Activated CD4-positive, alpha-beta memory T cell treated with anti-CD3 and anti-CD28 coated beads, Interleukin-2, amount 10 ng/mL, durations not matched to agents 7 days and 5 days (primary cell): ENCODE measurements at regions not wholly inside any gene's neighbourhood (a gene's known extent, or its start where the extent isn't known, plus 50 kb on each side); places are given as distances from the start of the nearest gene placed in this dataset.
"Not testable (repeated sequence)": the region's sequence is repeated elsewhere in the genome, so short reads cannot be mapped to it uniquely, and the experiment has no call there.

Experiments used
- CTCF ChIA-PET: fragments of 350-600 bp; sonication (Branson Sonifier 250); formaldehyde crosslinking; loops from one replicate; lab custom pipeline; 2021; ENCODE audit warnings: antibody characterized with exemption, inconsistent platforms; lab: Charles Lee
- POLR2A ChIA-PET: fragments of 350-600 bp; sonication (Branson Sonifier 250); formaldehyde crosslinking; loops from one replicate; lab custom pipeline; 2021; ENCODE audit warnings: antibody characterized with exemption; lab: Charles Lee
- DNase-seq: peaks from one replicate; pipeline ENCODE4 v3.0.0-alpha.2; 2020
- H3K27ac Mint-ChIP-seq: one replicate; pipeline ENCODE4 v1.8.0; 2021; ENCODE audit warnings: mild to moderate bottlenecking, mixed read lengths
- H3K27me3 Mint-ChIP-seq: one replicate; pipeline ENCODE4 v1.8.0; 2021; ENCODE audit warnings: mixed read lengths
- H3K36me3 Mint-ChIP-seq: one replicate; pipeline ENCODE4 v1.8.0; 2021; ENCODE audit warnings: low read depth, mixed read lengths
- H3K4me1 Mint-ChIP-seq: one replicate; pipeline ENCODE4 v1.8.0; 2021; ENCODE audit warnings: mixed read lengths
- H3K4me3 Mint-ChIP-seq: one replicate; pipeline ENCODE4 v1.8.0; 2021; ENCODE audit warnings: mild to moderate bottlenecking, mixed read lengths
- H3K9me3 Mint-ChIP-seq: one replicate; pipeline ENCODE4 v1.8.0; 2021; ENCODE audit warnings: mixed read lengths

DNA sequence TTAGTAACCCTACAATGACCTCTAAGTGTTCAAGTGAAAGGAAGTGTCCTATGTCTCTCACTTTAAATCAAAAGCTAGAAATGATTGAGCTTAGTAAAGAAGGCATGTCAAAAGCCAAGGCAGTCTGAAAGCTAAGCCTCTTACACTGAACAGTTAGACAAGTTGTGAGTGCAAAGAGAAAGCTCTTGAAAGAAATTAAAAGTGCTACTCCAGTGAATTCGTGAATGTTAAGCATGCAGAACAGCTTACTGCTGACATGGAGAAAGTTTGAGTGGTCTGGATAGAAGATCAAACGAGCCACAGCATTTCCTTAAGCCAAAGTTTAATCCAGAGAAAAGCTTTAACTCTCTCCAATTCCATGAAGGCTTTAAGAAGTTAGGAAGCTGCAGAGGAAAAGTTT is 373.7 kb downstream of the NR4A2 start:
- Mint-ChIP-seq H3K27me3 (no peaks in the 10 kb centered on the region), H3K9me3 (no peaks in the 10 kb centered on the region), H3K4me1 (no peaks in the 10 kb centered on the region), H3K36me3 (no peaks in the 10 kb centered on the region), H3K27ac (no peak overlapping the region), H3K4me3 (no peak overlapping the region)
- ChIA-PET POLR2A (no interaction called here), CTCF (no interaction called here)
- no peak for DNase-seq

GRCh38 chr2:155947069-155947468 is 385.5 kb downstream of the NR4A2 start:
- Mint-ChIP-seq H3K27ac (no peak overlapping the region), H3K4me3 (no peak overlapping the region), H3K36me3 (no peaks in the 10 kb centered on the region), H3K4me1 (no peaks in the 10 kb centered on the region), H3K9me3 (no peaks in the 10 kb centered on the region), H3K27me3 (no peaks in the 10 kb centered on the region)
- no peak for DNase-seq
- POLR2A ChIA-PET = no interaction called here
- CTCF ChIA-PET = no interaction called here

GRCh38 chr2:155944218-155944617 is 388.3 kb downstream of the NR4A2 start:
- no peak overlapping the region for H3K4me3 Mint-ChIP-seq
- H3K27ac Mint-ChIP-seq = no peak overlapping the region
- H3K36me3 Mint-ChIP-seq = no peaks in the 10 kb centered on the region
- H3K4me1 Mint-ChIP-seq = no peaks in the 10 kb centered on the region
- DNase-seq = no peak
- H3K27me3 Mint-ChIP-seq = no peaks in the 10 kb centered on the region
- ChIA-PET CTCF (no interaction called here), POLR2A (no interaction called here)
- H3K9me3 Mint-ChIP-seq = no peaks in the 10 kb centered on the region

DNA sequence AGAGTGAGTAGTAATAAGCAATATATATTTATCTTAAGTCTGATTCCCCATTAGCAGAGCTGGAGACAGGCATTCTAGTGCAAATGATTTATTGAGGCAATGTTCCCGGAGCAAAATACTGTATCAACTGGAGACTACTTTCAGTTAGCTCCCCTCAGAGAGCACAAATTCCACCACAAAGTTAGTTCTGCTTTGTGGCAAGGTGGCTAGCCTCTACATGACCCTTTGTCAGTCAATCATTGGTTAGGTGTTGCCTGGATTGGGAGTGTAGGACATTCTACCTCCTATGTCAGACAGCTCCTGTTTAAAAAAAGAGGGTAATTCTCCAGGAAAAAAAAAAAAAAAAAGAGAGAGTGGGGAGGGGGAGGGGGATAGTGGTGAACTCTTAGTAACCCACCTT is 402.2 kb downstream of the NR4A2 start:
- DNase-seq = no peak
- Mint-ChIP-seq H3K36me3 (no peaks in the 10 kb centered on the region), H3K4me1 (no peaks in the 10 kb centered on the region), H3K27me3 (no peaks in the 10 kb centered on the region), H3K27ac (no peak overlapping the region), H3K4me3 (no peak overlapping the region), H3K9me3 (no peaks in the 10 kb centered on the region)
- ChIA-PET CTCF (no interaction called here), POLR2A (no interaction called here)

GRCh38 chr2:155917380-155917779 is 415.1 kb downstream of the NR4A2 start:
- H3K27me3 Mint-ChIP-seq = no peaks in the 10 kb centered on the region
- H3K27ac Mint-ChIP-seq = no peak overlapping the region
- H3K9me3 Mint-ChIP-seq = no peaks in the 10 kb centered on the region
- H3K4me1 Mint-ChIP-seq = no peaks in the 10 kb centered on the region
- H3K36me3 Mint-ChIP-seq = no peaks in the 10 kb centered on the region
- CTCF ChIA-PET = no interaction called here
- no peak overlapping the region for H3K4me3 Mint-ChIP-seq
- POLR2A ChIA-PET = no interaction called here
- DNase-seq = no peak

DNA sequence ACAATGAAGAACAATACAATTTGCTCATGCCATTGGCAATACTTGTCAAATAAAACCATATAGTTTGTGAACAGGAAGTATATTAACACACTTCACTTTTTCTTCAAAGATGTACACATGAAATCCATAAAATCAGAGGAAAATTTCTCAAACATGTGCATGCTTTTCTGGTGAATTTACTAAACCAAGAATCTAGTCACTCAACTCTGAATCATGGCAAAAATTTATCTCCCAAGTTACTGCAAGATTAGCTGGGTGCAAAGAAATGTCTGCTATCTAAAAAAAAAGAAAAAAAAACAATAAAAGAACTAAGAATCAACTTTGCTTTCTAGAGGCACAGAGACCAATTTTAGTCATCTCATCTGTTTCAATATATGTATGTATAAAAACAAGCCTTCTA is 419.2 kb downstream of the NR4A2 start:
- no peak overlapping the region for H3K27ac Mint-ChIP-seq
- ChIA-PET CTCF (no interaction called here), POLR2A (no interaction called here)
- no peak for DNase-seq
- H3K9me3 Mint-ChIP-seq = no peaks in the 10 kb centered on the region
- no peaks in the 10 kb centered on the region for H3K36me3 Mint-ChIP-seq
- H3K4me3 Mint-ChIP-seq = no peak overlapping the region
- H3K27me3 Mint-ChIP-seq = no peaks in the 10 kb centered on the region
- no peaks in the 10 kb centered on the region for H3K4me1 Mint-ChIP-seq

DNA sequence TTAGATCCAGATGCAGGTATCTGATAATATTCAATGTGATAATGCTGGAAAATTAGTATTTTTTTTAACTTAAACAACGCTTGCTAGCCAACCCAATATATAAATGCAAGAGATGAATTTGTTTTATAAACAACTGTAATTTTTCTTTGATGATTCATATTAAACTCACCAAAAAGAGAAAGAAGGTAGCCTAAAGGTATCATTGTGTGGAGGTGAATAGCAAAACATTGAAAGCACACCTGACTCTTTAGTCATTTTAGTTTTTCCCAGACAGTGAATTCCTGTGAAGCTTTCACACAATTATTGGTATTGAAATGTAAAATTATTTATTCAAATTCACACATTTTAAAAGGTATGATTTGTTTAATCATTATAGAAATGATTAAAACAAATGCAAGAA is 424.0 kb downstream of the NR4A2 start:
- H3K27ac Mint-ChIP-seq = no peak overlapping the region
- ChIA-PET POLR2A (no interaction called here), CTCF (no interaction called here)
- H3K9me3 Mint-ChIP-seq = no peaks in the 10 kb centered on the region
- H3K4me3 Mint-ChIP-seq = no peak overlapping the region
- H3K4me1 Mint-ChIP-seq = no peaks in the 10 kb centered on the region
- DNase-seq = no peak
- no peaks in the 10 kb centered on the region for H3K36me3 Mint-ChIP-seq
- H3K27me3 Mint-ChIP-seq = no peaks in the 10 kb centered on the region

- CTCF ChIA-PET = no interaction called here
- Mint-ChIP-seq H3K27ac (no peak overlapping the region), H3K9me3 (no peaks in the 10 kb centered on the region), H3K27me3 (no peaks in the 10 kb centered on the region), H3K4me3 (no peak overlapping the region), H3K4me1 (no peaks in the 10 kb centered on the region), H3K36me3 (no peaks in the 10 kb centered on the region)
- POLR2A ChIA-PET = no interaction called here
- no peak for DNase-seq
These were observed 425.3 kb downstream of the NR4A2 start for GRCh38 chr2:155907211-155907610.

DNA sequence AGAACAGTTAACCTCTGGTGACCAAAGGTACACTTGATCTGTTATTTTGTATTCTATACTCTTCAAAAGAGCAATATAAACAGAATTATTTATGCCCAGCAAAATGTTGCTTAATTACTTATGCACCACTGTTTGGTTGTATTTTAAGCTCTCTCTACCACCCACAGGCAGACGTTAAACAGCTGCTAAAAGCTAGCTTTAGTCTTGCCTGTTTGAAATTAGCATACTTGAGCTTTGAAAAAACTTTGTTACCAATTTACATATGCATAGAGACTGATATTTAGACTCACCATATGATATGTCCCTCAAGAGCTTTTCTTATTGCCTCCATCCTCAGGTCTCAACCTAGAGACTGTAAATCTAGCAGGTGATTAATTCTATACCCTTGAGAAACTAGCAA is 426.9 kb downstream of the NR4A2 start:
- Mint-ChIP-seq H3K36me3 (no peaks in the 10 kb centered on the region), H3K9me3 (no peaks in the 10 kb centered on the region), H3K4me1 (no peaks in the 10 kb centered on the region), H3K27me3 (no peaks in the 10 kb centered on the region), H3K27ac (no peak overlapping the region), H3K4me3 (no peak overlapping the region)
- ChIA-PET POLR2A (no interaction called here), CTCF (no interaction called here)
- DNase-seq = no peak

- H3K9me3 Mint-ChIP-seq = no peaks in the 10 kb centered on the region
- H3K36me3 Mint-ChIP-seq = no peaks in the 10 kb centered on the region
- ChIA-PET POLR2A (no interaction called here), CTCF (no interaction called here)
- DNase-seq = no peak
- H3K27ac Mint-ChIP-seq = no peak overlapping the region
- H3K4me3 Mint-ChIP-seq = no peak overlapping the region
- H3K27me3 Mint-ChIP-seq = no peaks in the 10 kb centered on the region
- H3K4me1 Mint-ChIP-seq = no peaks in the 10 kb centered on the region
These were observed 427.8 kb downstream of the NR4A2 start for GRCh38 chr2:155904720-155905119.

GRCh38 chr2:155902635-155903034 is 429.9 kb downstream of the NR4A2 start:
- ChIA-PET CTCF (no interaction called here), POLR2A (no interaction called here)
- H3K4me1 Mint-ChIP-seq = no peaks in the 10 kb centered on the region
- H3K27me3 Mint-ChIP-seq = no peaks in the 10 kb centered on the region
- no peaks in the 10 kb centered on the region for H3K9me3 Mint-ChIP-seq
- no peaks in the 10 kb centered on the region for H3K36me3 Mint-ChIP-seq
- no peak overlapping the region for H3K27ac Mint-ChIP-seq
- no peak for DNase-seq
- no peak overlapping the region for H3K4me3 Mint-ChIP-seq

- ChIA-PET POLR2A (no interaction called here), CTCF (no interaction called here)
- Mint-ChIP-seq H3K36me3 (no peaks in the 10 kb centered on the region), H3K27ac (no peak overlapping the region), H3K4me3 (no peak overlapping the region), H3K4me1 (no peaks in the 10 kb centered on the region), H3K9me3 (no peaks in the 10 kb centered on the region), H3K27me3 (no peaks in the 10 kb centered on the region)
- DNase-seq = no peak
These were observed 437.5 kb downstream of the NR4A2 start for GRCh38 chr2:155895016-155895415.

- CTCF ChIA-PET, H3K4me1 Mint-ChIP-seq, DNase-seq, H3K4me3 Mint-ChIP-seq, H3K27ac Mint-ChIP-seq, H3K36me3 Mint-ChIP-seq, H3K27me3 Mint-ChIP-seq, POLR2A ChIA-PET: not testable (repeated sequence)
- H3K9me3 Mint-ChIP-seq = peaks cover 13% of the 10 kb centered on the region
These were observed 452.1 kb downstream of the NR4A2 start for GRCh38 chr2:155880382-155880781.

- H3K9me3 Mint-ChIP-seq = peaks cover 13% of the 10 kb centered on the region
- H3K27me3 Mint-ChIP-seq, POLR2A ChIA-PET, CTCF ChIA-PET, H3K4me3 Mint-ChIP-seq, H3K27ac Mint-ChIP-seq, H3K4me1 Mint-ChIP-seq, DNase-seq, H3K36me3 Mint-ChIP-seq: not testable (repeated sequence)
These were observed 452.6 kb downstream of the NR4A2 start for GRCh38 chr2:155879900-155880299.

DNA sequence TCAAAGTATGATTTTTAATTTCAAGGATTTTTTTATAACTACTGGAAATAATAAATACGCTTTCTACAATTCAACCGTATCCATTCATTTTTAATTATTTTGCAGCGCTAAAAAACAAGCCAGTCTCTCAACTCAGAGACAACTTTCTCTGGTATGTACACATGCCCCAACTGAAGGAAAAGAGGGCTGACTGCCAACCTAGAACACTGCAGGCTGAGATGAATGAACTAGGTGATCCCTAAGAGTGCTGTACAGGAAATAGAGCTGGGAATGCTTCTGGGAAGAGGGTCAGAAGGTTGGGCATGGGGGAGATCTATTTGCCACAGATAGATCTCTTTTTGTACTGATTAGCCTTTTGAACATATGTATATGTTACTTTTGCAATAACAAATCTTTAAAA is 460.1 kb downstream of the NR4A2 start:
- Mint-ChIP-seq H3K36me3 (no peaks in the 10 kb centered on the region), H3K9me3 (peaks cover 7% of the 10 kb centered on the region), H3K27ac (no peak overlapping the region), H3K27me3 (no peaks in the 10 kb centered on the region), H3K4me1 (no peaks in the 10 kb centered on the region), H3K4me3 (no peak overlapping the region)
- POLR2A ChIA-PET = no interaction called here
- CTCF ChIA-PET = no interaction called here
- DNase-seq = no peak
